ENCODE measurements at regions not wholly inside any gene's neighbourhood (a gene's known extent, or its start where the extent isn't known, plus 50 kb on each side); places are given as distances from the start of the nearest gene placed in this dataset.

- peak overlapping the region; percentile 38; the same call in 1 of the 2 replicates for H3K4me2 ChIP-seq
- peaks cover 4% of the 10 kb centered on the region for H3K27me3 Mint-ChIP-seq (ENCODE audit: insufficient read depth, low read depth, poor library complexity)
Observed at GRCh38 chr14:101151226-101151926, 247.9 kb upstream of the RTL1 start.

More at GRCh38 chr14:101151226-101151926, 247.9 kb upstream of the RTL1 start:
- H3K36me3 Mint-ChIP-seq (ENCODE audit: low read depth) = no peaks in the 10 kb centered on the region; the same call in 2 of the 3 replicates
- peaks cover 5% of the 10 kb centered on the region; the same call in 1 of the 2 replicates for H3K4me1 ChIP-seq (ENCODE audit: insufficient read depth)
- peaks cover 27% of the 10 kb centered on the region for H3K4me1 Mint-ChIP-seq
- H3K4me3 ChIP-seq = no peak overlapping the region
- ATAC-seq = peak; percentile 79
- H3K4me3 Mint-ChIP-seq = no peak overlapping the region
- no peaks in the 10 kb centered on the region for H3K9me2 ChIP-seq (ENCODE audit: insufficient read depth)
- no peaks in the 10 kb centered on the region for H3K27me3 ChIP-seq (ENCODE audit: insufficient read depth)
- H3K79me2 ChIP-seq (replicated peaks; ENCODE audit: insufficient read depth) = no peaks in the 10 kb centered on the region
- no peaks in the 10 kb centered on the region for H4K20me1 ChIP-seq (replicated peaks; ENCODE audit: insufficient read depth)
- H3K27ac ChIP-seq (ENCODE audit: low read depth) = peak overlapping the region; percentile 36; the same call in 1 of the 2 replicates
- DNase-seq (ENCODE audit: low spot score) = peak; percentile 39
- H3K27ac Mint-ChIP-seq = peak overlapping the region; percentile 12; the same call in 1 of the 2 replicates
- TF ChIP-seq EZH2phosphoT487 (IDR thresholded peaks at IDR 0.05; ENCODE audit: unreplicated experiment) (no peak), NANOG (IDR thresholded peaks at IDR 0.05; ENCODE audit: borderline replicate concordance) (no peak), REST (IDR thresholded peaks at IDR 0.05; ENCODE audit: unreplicated experiment) (no peak), STAT1 (IDR thresholded peaks at IDR 0.05; ENCODE audit: unreplicated experiment) (no peak), ZNF462 (CRISPR knock-in tag; IDR thresholded peaks at IDR 0.05) (no peak)
- H3F3A ChIP-seq (replicated peaks; ENCODE audit: low read depth) = no peaks in the 10 kb centered on the region
- H3K9me3 Mint-ChIP-seq = no peaks in the 10 kb centered on the region; the same call in 1 of the 3 replicates
- H2AFZ ChIP-seq = peak overlapping the region; percentile 95
- no peaks in the 10 kb centered on the region for H3K36me3 ChIP-seq (ENCODE audit: insufficient read depth)
